ENCODE measurements at regions not wholly inside any gene's neighbourhood (a gene's known extent, or its start where the extent isn't known, plus 50 kb on each side); places are given as distances from the start of the nearest gene placed in this dataset.

- H3K36me3 ChIP-seq = no peaks in the 10 kb centered on the region
- H3K4me1 ChIP-seq (ENCODE audit: control insufficient read depth in 1 of 2, insufficient read depth in 1 of 2, low read depth in 1 of 2, low read length in 1 of 2) = no peaks in the 10 kb centered on the region
- H3K27ac ChIP-seq = no peak overlapping the region
- TF ChIP-seq, protein P1, sequence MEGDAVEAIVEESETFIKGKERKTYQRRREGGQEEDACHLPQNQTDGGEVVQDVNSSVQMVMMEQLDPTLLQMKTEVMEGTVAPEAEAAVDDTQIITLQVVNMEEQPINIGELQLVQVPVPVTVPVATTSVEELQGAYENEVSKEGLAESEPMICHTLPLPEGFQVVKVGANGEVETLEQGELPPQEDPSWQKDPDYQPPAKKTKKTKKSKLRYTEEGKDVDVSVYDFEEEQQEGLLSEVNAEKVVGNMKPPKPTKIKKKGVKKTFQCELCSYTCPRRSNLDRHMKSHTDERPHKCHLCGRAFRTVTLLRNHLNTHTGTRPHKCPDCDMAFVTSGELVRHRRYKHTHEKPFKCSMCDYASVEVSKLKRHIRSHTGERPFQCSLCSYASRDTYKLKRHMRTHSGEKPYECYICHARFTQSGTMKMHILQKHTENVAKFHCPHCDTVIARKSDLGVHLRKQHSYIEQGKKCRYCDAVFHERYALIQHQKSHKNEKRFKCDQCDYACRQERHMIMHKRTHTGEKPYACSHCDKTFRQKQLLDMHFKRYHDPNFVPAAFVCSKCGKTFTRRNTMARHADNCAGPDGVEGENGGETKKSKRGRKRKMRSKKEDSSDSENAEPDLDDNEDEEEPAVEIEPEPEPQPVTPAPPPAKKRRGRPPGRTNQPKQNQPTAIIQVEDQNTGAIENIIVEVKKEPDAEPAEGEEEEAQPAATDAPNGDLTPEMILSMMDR (IDR thresholded peaks at IDR 0.05) = no peak
- no peaks in the 10 kb centered on the region for H3K27me3 ChIP-seq
- no peaks in the 10 kb centered on the region for H3K9me3 ChIP-seq
- no peak overlapping the region for H3K4me3 ChIP-seq (ENCODE audit: low read depth in 1 of 2, low read length in 1 of 2)
Measured at GRCh38 chr12:40565029-40565633, 127.1 kb upstream of the CNTN1 start.

- Histone ChIP-seq H3K4me3 (ENCODE audit: low read depth in 1 of 2, low read length in 1 of 2) (no peak overlapping the region), H3K9me3 (no peaks in the 10 kb centered on the region), H3K36me3 (no peaks in the 10 kb centered on the region), H3K4me1 (ENCODE audit: control insufficient read depth in 1 of 2, insufficient read depth in 1 of 2, low read depth in 1 of 2, low read length in 1 of 2) (no peaks in the 10 kb centered on the region), H3K27me3 (no peaks in the 10 kb centered on the region), H3K27ac (no peak overlapping the region)
- TF ChIP-seq, protein P1 (IDR thresholded peaks at IDR 0.05) = no peak
Measured at GRCh38 chr12:40566271-40566670, 126.0 kb upstream of the CNTN1 start.

DNA sequence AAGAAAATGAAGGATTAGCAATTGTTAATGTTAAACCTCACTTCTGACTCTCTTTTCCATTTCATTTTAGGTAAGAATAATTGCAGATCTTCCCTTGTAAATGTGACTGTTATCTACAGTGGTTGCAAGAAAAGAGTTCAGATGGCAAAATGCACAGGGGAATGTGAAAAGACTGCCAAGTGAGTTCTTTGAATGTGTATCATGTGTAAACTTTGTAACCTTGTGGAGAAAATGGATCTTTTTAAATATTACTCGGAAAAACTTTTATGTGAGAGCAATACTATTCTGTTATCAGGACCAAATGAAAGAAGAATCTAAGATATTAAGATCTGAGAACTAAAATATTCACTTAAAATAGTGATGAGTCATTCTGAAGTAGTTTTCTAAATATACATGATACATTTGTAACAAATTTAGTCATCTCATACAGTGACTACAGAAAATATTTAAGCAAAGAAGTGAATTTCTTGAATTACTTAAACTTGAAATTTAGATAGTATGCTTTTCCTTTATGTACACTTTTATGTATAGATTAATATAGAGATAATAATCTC, 122.5 kb upstream of the CNTN1 start:
- Histone ChIP-seq H3K9me3 (no peaks in the 10 kb centered on the region), H3K27ac (no peak overlapping the region), H3K4me3 (ENCODE audit: low read depth in 1 of 2, low read length in 1 of 2) (no peak overlapping the region), H3K36me3 (no peaks in the 10 kb centered on the region), H3K27me3 (no peaks in the 10 kb centered on the region), H3K4me1 (ENCODE audit: control insufficient read depth in 1 of 2, insufficient read depth in 1 of 2, low read depth in 1 of 2, low read length in 1 of 2) (no peaks in the 10 kb centered on the region)
- TF ChIP-seq, protein P1 (IDR thresholded peaks at IDR 0.05) = no peak

- Histone ChIP-seq H3K9me3 (no peaks in the 10 kb centered on the region), H3K36me3 (no peaks in the 10 kb centered on the region), H3K27ac (no peak overlapping the region), H3K27me3 (no peaks in the 10 kb centered on the region), H3K4me3 (ENCODE audit: low read depth in 1 of 2, low read length in 1 of 2) (no peak overlapping the region), H3K4me1 (ENCODE audit: control insufficient read depth in 1 of 2, insufficient read depth in 1 of 2, low read depth in 1 of 2, low read length in 1 of 2) (no peaks in the 10 kb centered on the region)
- TF ChIP-seq, protein P1 (IDR thresholded peaks at IDR 0.05) = no peak
Measured at GRCh38 chr12:40573024-40573423, 119.2 kb upstream of the CNTN1 start.

GRCh38 chr12:40575987-40576386, 116.3 kb upstream of the CNTN1 start:
- Histone ChIP-seq H3K36me3 (no peaks in the 10 kb centered on the region), H3K4me3 (ENCODE audit: low read depth in 1 of 2, low read length in 1 of 2) (no peak overlapping the region), H3K4me1 (ENCODE audit: control insufficient read depth in 1 of 2, insufficient read depth in 1 of 2, low read depth in 1 of 2, low read length in 1 of 2) (no peaks in the 10 kb centered on the region), H3K27me3 (no peaks in the 10 kb centered on the region), H3K9me3 (no peaks in the 10 kb centered on the region), H3K27ac (no peak overlapping the region)
- TF ChIP-seq, protein P1 (IDR thresholded peaks at IDR 0.05) = no peak
